ENCODE measurements at regions not wholly inside any gene's neighbourhood (a gene's known extent, or its start where the extent isn't known, plus 50 kb on each side); places are given as distances from the start of the nearest gene placed in this dataset.

- H3K36me3 Mint-ChIP-seq (ENCODE audit: low read depth): no peaks in the 10 kb centered on the region
- no peak for DNase-seq
- no peak overlapping the region for H3K27ac Mint-ChIP-seq
- peaks cover 2% of the 10 kb centered on the region for H3K27me3 Mint-ChIP-seq
- intact Hi-C loops (cut with micrococcal nuclease): no loop called here
- no peaks in the 10 kb centered on the region for H3K9me3 Mint-ChIP-seq
- no peak overlapping the region for H3K4me3 Mint-ChIP-seq
- H3K4me1 Mint-ChIP-seq: no peaks in the 10 kb centered on the region
These were observed 211.8 kb downstream of the DACT1 start for GRCh38 chr14:58849601-58850000.

GRCh38 chr14:58850011-58850410 lies 212.2 kb downstream of the DACT1 start:
- H3K4me1 Mint-ChIP-seq: no peaks in the 10 kb centered on the region
- H3K4me3 Mint-ChIP-seq: no peak overlapping the region
- H3K9me3 Mint-ChIP-seq: no peaks in the 10 kb centered on the region
- H3K36me3 Mint-ChIP-seq (ENCODE audit: low read depth): no peaks in the 10 kb centered on the region
- intact Hi-C loops (cut with micrococcal nuclease): no loop called here
- H3K27me3 Mint-ChIP-seq: peaks cover 2% of the 10 kb centered on the region
- DNase-seq: no peak
- no peak overlapping the region for H3K27ac Mint-ChIP-seq

GRCh38 chr14:58861586-58861985 lies 223.8 kb downstream of the DACT1 start:
- no peak overlapping the region for H3K4me3 Mint-ChIP-seq
- no peaks in the 10 kb centered on the region for H3K27me3 Mint-ChIP-seq
- H3K4me1 Mint-ChIP-seq: no peaks in the 10 kb centered on the region
- H3K36me3 Mint-ChIP-seq (ENCODE audit: low read depth): no peaks in the 10 kb centered on the region
- H3K9me3 Mint-ChIP-seq: peaks cover 13% of the 10 kb centered on the region
- intact Hi-C loops (cut with micrococcal nuclease): no loop called here
- H3K27ac Mint-ChIP-seq: no peak overlapping the region
- DNase-seq: peak; percentile 31

- Mint-ChIP-seq H3K27ac (no peak overlapping the region), H3K36me3 (ENCODE audit: low read depth) (no peaks in the 10 kb centered on the region), H3K4me1 (no peaks in the 10 kb centered on the region), H3K4me3 (no peak overlapping the region), H3K9me3 (peaks cover 13% of the 10 kb centered on the region), H3K27me3 (no peaks in the 10 kb centered on the region)
- intact Hi-C loops (cut with micrococcal nuclease): no loop called here
- no peak for DNase-seq
These were observed 224.8 kb downstream of the DACT1 start for GRCh38 chr14:58862416-58863160.

GRCh38 chr14:58863661-58864345 lies 226.0 kb downstream of the DACT1 start:
- no peak overlapping the region for H3K4me3 Mint-ChIP-seq
- no peaks in the 10 kb centered on the region for H3K4me1 Mint-ChIP-seq

GRCh38 chr14:58864751-58865513 lies 227.2 kb downstream of the DACT1 start:
- intact Hi-C loops (cut with micrococcal nuclease): no loop called here
- DNase-seq: no peak
- H3K27me3 Mint-ChIP-seq: no peaks in the 10 kb centered on the region
- no peaks in the 10 kb centered on the region for H3K36me3 Mint-ChIP-seq (ENCODE audit: low read depth)
- H3K9me3 Mint-ChIP-seq: no peaks in the 10 kb centered on the region
- H3K4me3 Mint-ChIP-seq: no peak overlapping the region
- no peak overlapping the region for H3K27ac Mint-ChIP-seq
- no peaks in the 10 kb centered on the region for H3K4me1 Mint-ChIP-seq

More at GRCh38 chr14:58863661-58864345, 226.0 kb downstream of the DACT1 start:
- peaks cover 2% of the 10 kb centered on the region for H3K9me3 Mint-ChIP-seq
- H3K36me3 Mint-ChIP-seq (ENCODE audit: low read depth): no peaks in the 10 kb centered on the region
- no peak for DNase-seq
- intact Hi-C loops (cut with micrococcal nuclease): no loop called here
- H3K27ac Mint-ChIP-seq: no peak overlapping the region
- H3K27me3 Mint-ChIP-seq: no peaks in the 10 kb centered on the region

GRCh38 chr14:58865514-58866281 lies 227.9 kb downstream of the DACT1 start:
- Mint-ChIP-seq H3K27ac (no peak overlapping the region), H3K27me3 (no peaks in the 10 kb centered on the region), H3K9me3 (no peaks in the 10 kb centered on the region), H3K4me3 (no peak overlapping the region), H3K36me3 (ENCODE audit: low read depth) (no peaks in the 10 kb centered on the region), H3K4me1 (no peaks in the 10 kb centered on the region)
- DNase-seq: no peak
- intact Hi-C loops (cut with micrococcal nuclease): no loop called here

- Mint-ChIP-seq H3K27ac (no peak overlapping the region), H3K27me3 (no peaks in the 10 kb centered on the region), H3K4me3 (no peak overlapping the region), H3K4me1 (no peaks in the 10 kb centered on the region), H3K36me3 (ENCODE audit: low read depth) (no peaks in the 10 kb centered on the region), H3K9me3 (no peaks in the 10 kb centered on the region)
- intact Hi-C loops (cut with micrococcal nuclease): no loop called here
- DNase-seq: no peak
These were observed 228.6 kb downstream of the DACT1 start for GRCh38 chr14:58866391-58866790.

- H3K4me1 Mint-ChIP-seq: no peaks in the 10 kb centered on the region
- H3K9me3 Mint-ChIP-seq: no peaks in the 10 kb centered on the region
- H3K27me3 Mint-ChIP-seq: no peaks in the 10 kb centered on the region
- no peak overlapping the region for H3K27ac Mint-ChIP-seq
- no peaks in the 10 kb centered on the region for H3K36me3 Mint-ChIP-seq (ENCODE audit: low read depth)
- DNase-seq: no peak
- intact Hi-C loops (cut with micrococcal nuclease): no loop called here
- no peak overlapping the region for H3K4me3 Mint-ChIP-seq
These were observed 233.2 kb downstream of the DACT1 start for GRCh38 chr14:58870961-58871360.

- Mint-ChIP-seq H3K4me3 (no peak overlapping the region), H3K36me3 (ENCODE audit: low read depth) (no peaks in the 10 kb centered on the region), H3K4me1 (no peaks in the 10 kb centered on the region), H3K27ac (no peak overlapping the region), H3K9me3 (no peaks in the 10 kb centered on the region), H3K27me3 (no peaks in the 10 kb centered on the region)
- no peak for DNase-seq
- intact Hi-C loops (cut with micrococcal nuclease): no loop called here
These were observed 233.8 kb downstream of the DACT1 start for GRCh38 chr14:58871573-58871972.

- DNase-seq: no peak
- H3K4me1 Mint-ChIP-seq: no peaks in the 10 kb centered on the region
- H3K4me3 Mint-ChIP-seq: no peak overlapping the region
- intact Hi-C loops (cut with micrococcal nuclease): no loop called here
- H3K9me3 Mint-ChIP-seq: no peaks in the 10 kb centered on the region
- H3K36me3 Mint-ChIP-seq (ENCODE audit: low read depth): no peaks in the 10 kb centered on the region
- no peaks in the 10 kb centered on the region for H3K27me3 Mint-ChIP-seq
- no peak overlapping the region for H3K27ac Mint-ChIP-seq
These were observed 234.3 kb downstream of the DACT1 start for GRCh38 chr14:58872061-58872460.

- Mint-ChIP-seq H3K4me1 (no peaks in the 10 kb centered on the region), H3K27ac (no peak overlapping the region), H3K36me3 (ENCODE audit: low read depth) (no peaks in the 10 kb centered on the region), H3K27me3 (no peaks in the 10 kb centered on the region), H3K9me3 (no peaks in the 10 kb centered on the region), H3K4me3 (no peak overlapping the region)
- no peak for DNase-seq
- intact Hi-C loops (cut with micrococcal nuclease): no loop called here
These were observed 235.6 kb downstream of the DACT1 start for GRCh38 chr14:58873228-58873953.

- DNase-seq: no peak
- Mint-ChIP-seq H3K4me3 (no peak overlapping the region), H3K27me3 (no peaks in the 10 kb centered on the region), H3K9me3 (no peaks in the 10 kb centered on the region), H3K27ac (no peak overlapping the region), H3K36me3 (ENCODE audit: low read depth) (no peaks in the 10 kb centered on the region), H3K4me1 (no peaks in the 10 kb centered on the region)
- intact Hi-C loops (cut with micrococcal nuclease): no loop called here
These were observed 237.9 kb downstream of the DACT1 start for GRCh38 chr14:58875613-58876012.

Data from activated CD4-positive, alpha-beta T cell treated with anti-CD3 and anti-CD28 coated beads, Interleukin-2, amount 10 ng/mL, durations not matched to agents 24 days and 14 days (primary cell).